Nephron progenitor cell (in vitro differentiated cells): ENCODE measurements at regions not wholly inside any gene's neighbourhood (a gene's known extent, or its start where the extent isn't known, plus 50 kb on each side); places are given as distances from the start of the nearest gene placed in this dataset.

Source experiments
- DNase-seq: peaks from one replicate; pipeline ENCODE4 v3.0.0; 2021
- H3K27ac Mint-ChIP-seq: 2 replicates; pipeline ENCODE4 v1.8.0; 2021; ENCODE audit warnings: mild to moderate bottlenecking, moderate library complexity, mixed read lengths
- H3K27me3 Mint-ChIP-seq: 2 replicates; pipeline ENCODE4 v1.8.0; 2021; ENCODE audit warnings: mild to moderate bottlenecking, low read depth, mixed read lengths; ENCODE audit not compliant: poor library complexity
- H3K36me3 Mint-ChIP-seq: 2 replicates; pipeline ENCODE4 v1.8.0; 2021; ENCODE audit warnings: low read depth, mixed read lengths
- H3K4me1 Mint-ChIP-seq: 2 replicates; pipeline ENCODE4 v1.8.0; 2021; ENCODE audit warnings: mixed read lengths
- H3K4me3 Mint-ChIP-seq: 2 replicates; pipeline ENCODE4 v1.8.0; 2021; ENCODE audit warnings: mild to moderate bottlenecking, moderate library complexity, mixed read lengths
- H3K9me3 Mint-ChIP-seq: 2 replicates; pipeline ENCODE4 v1.8.0; 2021; ENCODE audit warnings: mild to moderate bottlenecking, moderate library complexity, mixed read lengths
- CTCF ChIP-seq: fragments of 200-600 bp; sonication (generic); IDR thresholded peaks from 2 replicates; pipeline ENCODE4 v1.5.0; 2021; ENCODE audit warnings: antibody characterized with exemption

DNA sequence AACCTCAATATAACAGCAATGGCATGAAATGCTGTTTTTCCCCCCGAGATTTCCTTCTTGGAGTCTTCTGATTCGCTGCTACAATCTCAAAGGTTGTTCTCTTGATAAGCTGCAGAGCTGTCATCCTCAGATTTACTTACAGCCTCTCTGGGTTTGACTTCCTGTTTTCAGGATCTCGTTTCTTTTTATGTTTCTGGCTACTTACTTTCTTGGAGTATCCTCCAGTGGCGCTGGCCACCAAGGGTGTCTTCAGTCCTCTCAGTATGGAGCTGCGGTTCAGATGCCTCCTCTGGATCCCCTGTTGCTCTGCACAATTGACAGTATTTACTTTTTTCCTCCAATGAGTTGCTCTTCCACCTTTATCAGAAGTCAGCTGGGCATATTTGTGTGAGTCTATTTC is 152.0 kb upstream of the TMEM72 start:
- H3K36me3 Mint-ChIP-seq, result no peaks in the 10 kb centered on the region
- no peak overlapping the region for H3K4me3 Mint-ChIP-seq
- peaks cover 29% of the 10 kb centered on the region for H3K27me3 Mint-ChIP-seq
- no peak for DNase-seq
- TF ChIP-seq CTCF, result no peak
- no peak overlapping the region for H3K27ac Mint-ChIP-seq
- peaks cover 22% of the 10 kb centered on the region for H3K4me1 Mint-ChIP-seq
- no peaks in the 10 kb centered on the region for H3K9me3 Mint-ChIP-seq

DNA sequence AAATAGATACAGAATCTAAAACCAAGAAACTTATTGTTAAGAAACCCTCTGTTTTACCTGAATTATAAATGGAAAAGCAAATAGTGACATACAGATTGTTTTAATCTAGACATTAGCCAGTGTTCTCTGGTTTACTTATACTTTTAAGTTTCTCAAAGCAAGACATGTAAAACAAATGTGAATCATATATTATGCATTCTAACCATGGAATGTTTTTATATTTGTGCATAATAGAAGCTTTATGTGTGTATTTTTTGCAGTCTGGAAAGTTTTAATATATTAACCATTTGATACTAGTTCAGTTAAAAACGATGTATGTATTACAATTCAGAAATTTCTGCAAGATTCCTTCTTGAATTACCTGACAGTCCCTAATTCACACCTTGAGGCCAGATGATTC is 150.6 kb upstream of the TMEM72 start:
- Mint-ChIP-seq H3K4me1 (peaks cover 22% of the 10 kb centered on the region), H3K27me3 (peaks cover 33% of the 10 kb centered on the region)

DNA sequence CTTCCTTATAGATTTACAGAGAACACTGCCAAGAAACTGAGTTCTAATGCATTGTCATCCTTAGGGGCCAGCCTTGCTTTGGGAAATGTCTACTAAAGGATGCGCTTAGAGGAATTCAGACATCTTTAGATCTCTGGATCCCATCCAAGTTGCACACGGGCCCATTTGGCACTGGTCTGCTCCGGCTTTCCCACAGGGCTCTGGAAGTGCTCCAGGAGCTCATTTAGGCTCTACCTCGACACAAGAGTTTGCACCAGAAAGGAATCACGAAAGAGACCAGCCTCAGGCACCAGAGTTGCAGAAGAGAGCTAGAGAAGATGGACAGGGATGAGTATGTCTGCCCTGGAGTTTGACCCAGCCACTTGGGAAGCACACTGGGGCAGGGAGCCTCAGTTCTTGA is 150.1 kb upstream of the TMEM72 start:
- no peak overlapping the region for H3K4me3 Mint-ChIP-seq
- no peaks in the 10 kb centered on the region for H3K36me3 Mint-ChIP-seq
- peaks cover 27% of the 10 kb centered on the region for H3K4me1 Mint-ChIP-seq
- no peak for TF ChIP-seq CTCF
- no peak for DNase-seq
- peaks cover 32% of the 10 kb centered on the region for H3K27me3 Mint-ChIP-seq
- H3K9me3 Mint-ChIP-seq, result no peaks in the 10 kb centered on the region
- H3K27ac Mint-ChIP-seq, result no peak overlapping the region

More for the DNA sequence above, 150.6 kb upstream of the TMEM72 start:
- H3K36me3 Mint-ChIP-seq, result no peaks in the 10 kb centered on the region
- H3K4me3 Mint-ChIP-seq, result no peak overlapping the region
- no peak overlapping the region for H3K27ac Mint-ChIP-seq
- DNase-seq, result no peak
- H3K9me3 Mint-ChIP-seq, result no peaks in the 10 kb centered on the region
- TF ChIP-seq CTCF, result no peak

DNA sequence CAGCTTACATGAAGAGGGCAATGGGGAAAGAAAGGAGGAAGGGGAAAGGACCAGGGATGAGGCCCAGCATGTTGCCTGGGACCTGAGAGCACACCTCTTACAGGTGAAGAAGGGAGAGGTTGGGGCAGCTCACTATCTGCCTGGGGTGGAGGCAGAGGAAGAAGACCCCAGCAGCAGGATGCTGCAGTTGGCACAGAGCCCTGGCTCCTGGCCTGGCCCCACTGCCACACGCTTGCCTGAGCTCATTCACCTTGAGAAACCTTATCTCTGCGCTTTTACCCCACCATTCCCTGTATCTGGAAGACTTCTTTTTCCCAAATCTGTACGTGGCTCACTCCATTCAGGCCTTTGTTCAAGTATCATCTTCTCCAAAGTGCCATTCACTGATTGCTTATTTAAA is 147.8 kb upstream of the TMEM72 start:
- Mint-ChIP-seq H3K36me3 (no peaks in the 10 kb centered on the region), H3K4me3 (no peak overlapping the region), H3K27ac (no peak overlapping the region), H3K27me3 (peaks cover 30% of the 10 kb centered on the region), H3K9me3 (no peaks in the 10 kb centered on the region), H3K4me1 (peaks cover 32% of the 10 kb centered on the region)
- no peak for DNase-seq
- no peak for TF ChIP-seq CTCF

GRCh38 chr10:44765299-44765698 is 145.8 kb upstream of the TMEM72 start:
- peaks cover 26% of the 10 kb centered on the region for H3K27me3 Mint-ChIP-seq

More at GRCh38 chr10:44765299-44765698, 145.8 kb upstream of the TMEM72 start:
- peaks cover 25% of the 10 kb centered on the region for H3K4me1 Mint-ChIP-seq
- no peaks in the 10 kb centered on the region for H3K36me3 Mint-ChIP-seq
- no peak overlapping the region for H3K27ac Mint-ChIP-seq
- no peak overlapping the region for H3K4me3 Mint-ChIP-seq
- no peaks in the 10 kb centered on the region for H3K9me3 Mint-ChIP-seq
- TF ChIP-seq CTCF, result no peak
- no peak for DNase-seq
